NCI-H2196 (cell line): ENCODE measurements at regions not wholly inside any gene's neighbourhood (a gene's known extent, or its start where the extent isn't known, plus 50 kb on each side); places are given as distances from the start of the nearest gene placed in this dataset.

Experiments used
- DNase-seq: peaks from one replicate; lab custom pipeline; 2025; ENCODE audit not compliant: unreplicated experiment; lab: John Stamatoyannopoulos, UW

DNA sequence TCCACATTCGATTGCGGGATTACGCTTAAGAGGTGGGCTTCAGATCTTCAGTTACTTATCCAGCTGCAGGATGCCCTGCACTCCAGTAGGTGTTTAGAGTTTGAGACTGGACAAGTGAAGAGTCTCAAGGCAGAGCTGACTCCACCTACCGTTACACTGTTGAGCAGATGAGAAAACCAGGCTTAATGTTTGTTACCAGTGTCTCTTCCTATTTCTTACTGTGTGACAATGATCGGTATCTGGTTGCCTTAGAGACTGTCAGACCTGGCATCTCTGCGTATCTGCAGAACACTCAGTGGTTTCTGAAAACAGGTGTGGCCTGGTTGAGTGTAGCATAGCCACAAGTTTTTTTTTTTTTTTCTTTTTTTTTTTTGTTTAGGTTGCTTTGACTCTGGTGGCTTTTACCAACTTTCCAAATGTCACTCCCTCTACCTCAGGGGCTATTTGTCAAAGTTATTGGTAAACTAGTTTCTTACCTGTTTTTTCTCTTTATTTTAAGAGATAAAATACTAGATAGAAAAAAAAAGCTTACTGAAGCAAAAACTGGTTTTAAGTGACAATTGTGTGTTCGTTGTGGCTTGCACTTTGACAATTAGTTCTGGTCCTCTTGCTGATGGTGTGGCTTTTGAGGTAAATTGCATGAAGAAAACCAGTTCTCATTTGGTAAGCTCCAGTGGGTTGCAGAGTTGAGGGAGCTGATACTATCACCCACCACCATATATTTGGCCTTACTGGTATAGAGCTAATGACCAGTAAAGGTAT, 284.8 kb downstream of the ETS1 start:
- DNase-seq = peak; percentile 17

DNA sequence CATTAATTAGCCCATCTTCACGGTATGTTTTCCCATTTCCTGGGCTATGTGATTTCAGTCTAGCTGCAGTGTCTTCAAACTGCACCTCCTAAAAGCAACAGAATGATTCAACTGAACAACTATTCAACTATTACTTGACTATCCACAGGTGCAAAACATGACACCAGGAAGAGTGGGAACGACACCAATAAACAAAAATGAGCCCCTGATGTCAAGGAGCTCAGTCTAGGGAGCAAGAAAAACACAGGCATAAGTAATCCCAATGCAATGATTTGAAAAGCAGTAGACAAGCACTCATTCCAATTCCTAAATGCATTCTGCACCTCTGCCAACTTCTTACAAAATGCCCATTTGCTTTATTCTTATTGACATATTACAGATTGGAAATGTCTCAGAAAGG, 285.6 kb downstream of the ETS1 start:
- no peak for DNase-seq

DNA sequence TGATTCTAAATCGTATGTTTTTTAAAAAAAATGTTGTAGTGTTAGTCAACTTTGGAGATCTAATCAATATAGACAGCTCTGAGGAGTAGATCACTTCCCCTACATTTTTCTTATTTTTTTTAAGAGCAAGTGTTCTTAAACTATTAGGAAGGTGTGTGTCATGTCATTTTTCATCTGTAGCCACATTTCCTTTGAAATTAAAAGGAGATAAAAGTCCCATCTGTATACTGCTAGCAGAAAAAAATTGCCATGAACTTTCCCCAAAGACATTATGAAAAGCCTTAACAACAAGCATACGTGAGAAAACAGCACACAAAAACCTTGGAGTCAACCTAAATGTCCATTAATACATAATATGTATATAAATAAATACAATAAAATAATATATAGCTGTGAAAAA, 286.6 kb downstream of the ETS1 start:
- no peak for DNase-seq

DNA sequence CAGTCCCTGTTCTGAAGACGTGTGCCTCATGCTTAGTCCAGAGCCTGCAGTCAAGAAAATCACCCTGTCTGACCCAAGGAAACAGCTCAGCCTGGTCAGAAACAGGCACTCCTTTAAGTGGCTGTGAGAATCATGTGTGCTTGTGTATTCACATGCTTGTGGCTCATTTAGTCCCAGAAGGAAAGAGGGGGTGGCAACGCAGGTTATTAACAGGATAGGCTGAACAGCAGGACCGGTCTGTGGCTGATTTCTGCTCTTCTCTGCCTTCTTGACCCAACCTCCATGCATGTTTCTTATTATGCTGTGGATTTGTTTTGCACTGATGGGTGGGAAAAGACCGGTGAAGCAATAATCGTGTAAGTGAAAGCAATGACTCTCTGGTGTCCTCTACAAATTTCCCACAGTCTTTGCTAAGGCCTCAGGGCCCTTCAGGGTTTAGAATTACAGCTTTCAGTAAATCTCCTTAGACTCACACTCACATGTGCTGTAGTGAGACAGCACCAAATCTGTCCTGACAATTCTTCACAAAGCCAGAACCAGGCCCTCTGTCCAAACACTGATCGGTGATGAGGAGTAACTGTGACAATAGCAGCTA, 288.1 kb downstream of the ETS1 start:
- no peak for DNase-seq

DNA sequence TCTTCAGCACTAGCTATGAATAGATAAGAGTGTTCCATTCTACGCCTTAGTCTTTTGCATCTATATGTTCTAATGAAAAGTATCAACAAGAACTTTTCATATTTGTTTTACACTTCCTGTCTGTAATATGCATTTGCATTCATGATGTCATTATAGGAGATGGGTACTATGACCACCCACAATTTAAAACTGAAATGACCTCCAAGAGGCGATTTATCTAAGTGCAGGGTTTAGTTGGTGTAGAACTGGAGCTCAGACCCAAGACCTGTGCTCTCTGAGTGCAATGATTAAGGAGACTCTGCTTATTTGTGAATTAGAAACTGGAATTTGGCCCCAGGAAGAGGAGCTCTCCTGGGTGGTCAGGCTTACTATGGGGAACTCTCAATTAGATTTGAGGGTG, 289.1 kb downstream of the ETS1 start:
- no peak for DNase-seq

DNA sequence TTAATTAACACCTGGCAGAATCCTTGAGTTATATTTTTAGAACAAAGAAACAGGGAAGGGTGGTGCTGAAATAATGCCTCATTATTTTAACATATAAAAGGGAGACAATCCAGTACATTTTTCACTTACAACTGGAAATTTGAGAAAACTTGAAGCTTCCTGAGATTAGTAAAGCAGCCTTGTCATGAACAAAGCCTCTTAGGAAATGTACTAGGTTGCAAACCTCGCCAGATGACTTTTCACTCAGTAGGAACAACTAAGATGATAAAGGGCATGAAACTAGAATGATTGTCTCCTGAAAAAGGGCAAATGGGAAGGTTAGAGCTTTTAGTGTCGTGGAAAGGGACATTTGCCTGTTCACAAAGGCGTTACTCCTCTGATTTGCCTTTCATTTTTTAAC, 289.6 kb downstream of the ETS1 start:
- no peak for DNase-seq

DNA sequence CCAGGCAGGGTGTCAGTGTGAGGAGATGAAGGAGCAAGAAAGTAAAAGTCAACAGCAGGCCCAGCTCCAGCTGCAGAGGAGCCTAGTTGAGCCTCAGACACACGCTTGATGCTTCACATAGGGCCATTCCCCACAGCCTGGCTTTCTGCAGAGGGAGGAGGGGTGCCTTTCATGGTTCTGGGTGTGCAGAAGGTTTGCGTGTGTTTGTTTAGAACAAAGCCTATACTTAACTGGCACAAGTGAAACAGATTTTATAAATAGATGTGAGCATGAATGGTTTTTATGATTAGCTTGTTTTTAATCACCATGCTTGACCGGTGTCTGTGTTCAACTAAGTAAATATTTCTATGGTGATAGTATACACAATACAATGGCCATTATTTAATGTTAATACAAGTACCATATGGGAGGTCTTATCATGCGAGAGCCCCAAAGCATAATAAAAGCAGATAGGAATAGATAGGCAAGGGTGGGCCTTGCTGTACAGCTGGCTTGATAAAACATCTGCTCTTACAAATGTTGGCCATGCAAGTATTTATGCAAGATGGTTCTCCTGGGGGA, 290.2 kb downstream of the ETS1 start:
- DNase-seq = peak; percentile 40

DNA sequence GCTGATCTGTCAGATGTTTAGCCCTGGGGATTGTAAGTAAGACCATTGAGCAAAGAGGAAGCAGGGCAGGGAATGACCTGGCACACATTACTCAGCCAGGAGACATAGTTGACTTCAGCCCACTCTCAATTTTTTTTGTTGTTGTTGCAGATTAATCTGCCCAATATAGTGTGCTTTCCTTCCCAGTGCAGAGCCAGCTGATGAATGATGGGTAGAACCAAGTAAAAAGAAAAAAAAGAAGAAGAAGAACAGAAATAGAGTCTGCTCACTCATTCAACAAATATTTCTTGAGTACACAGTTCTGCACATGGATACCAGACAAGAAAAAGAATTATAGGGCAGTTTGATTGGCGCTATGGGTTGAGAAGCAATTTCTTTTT, 292.7 kb downstream of the ETS1 start:
- no peak for DNase-seq

DNA sequence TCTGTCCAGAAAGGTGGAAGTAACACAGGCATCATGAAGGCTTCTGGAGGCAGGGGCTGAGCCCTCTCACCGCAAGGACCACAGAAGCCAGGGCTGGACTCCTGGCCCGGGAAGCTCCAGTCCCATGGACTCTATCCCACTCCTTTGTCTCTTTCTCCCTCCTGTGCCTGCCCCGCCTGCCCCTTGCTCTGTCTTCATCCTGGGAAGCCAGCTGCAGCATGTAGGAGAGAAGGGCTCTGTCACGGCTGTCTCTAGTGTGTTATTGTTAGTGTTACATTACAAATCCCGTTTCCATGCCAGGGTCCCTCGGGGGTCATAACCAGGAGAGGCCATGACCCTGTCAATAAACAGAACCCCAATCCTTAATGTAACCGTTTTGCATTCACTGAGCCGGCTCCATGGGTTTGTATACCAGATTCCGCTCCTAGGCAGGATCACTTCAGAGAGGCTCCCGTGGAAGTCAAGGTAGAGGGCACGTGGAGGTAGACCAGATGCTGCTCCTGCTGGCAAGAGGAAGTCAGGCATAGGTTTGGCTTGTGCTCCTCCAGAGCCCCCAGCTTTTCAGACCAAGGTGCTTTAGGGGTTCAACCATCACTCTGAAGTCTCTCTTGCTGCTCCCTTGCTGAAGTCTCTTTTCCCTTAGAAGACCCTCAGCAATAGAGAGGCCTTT, 293.2 kb downstream of the ETS1 start:
- DNase-seq = no peak

DNA sequence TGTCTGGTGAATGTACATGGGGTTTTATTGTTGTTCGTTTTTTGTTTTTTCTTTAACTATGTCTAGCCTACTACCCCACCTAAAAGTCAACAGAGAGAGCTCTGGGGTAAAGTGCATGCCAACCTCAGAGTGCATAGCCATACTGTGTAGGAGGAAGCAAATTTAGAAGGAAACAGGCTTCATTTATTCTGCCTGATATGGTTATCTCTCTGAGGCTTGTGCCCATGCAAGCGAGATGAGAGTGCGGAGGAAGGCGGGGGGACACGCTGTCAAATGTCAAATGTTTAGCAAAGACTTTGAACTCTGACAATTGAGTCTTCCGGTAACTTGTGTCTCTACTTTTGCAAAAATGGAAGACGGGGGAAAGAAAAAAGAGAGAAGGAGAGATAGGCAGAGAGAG, 295.5 kb downstream of the ETS1 start:
- no peak for DNase-seq

DNA sequence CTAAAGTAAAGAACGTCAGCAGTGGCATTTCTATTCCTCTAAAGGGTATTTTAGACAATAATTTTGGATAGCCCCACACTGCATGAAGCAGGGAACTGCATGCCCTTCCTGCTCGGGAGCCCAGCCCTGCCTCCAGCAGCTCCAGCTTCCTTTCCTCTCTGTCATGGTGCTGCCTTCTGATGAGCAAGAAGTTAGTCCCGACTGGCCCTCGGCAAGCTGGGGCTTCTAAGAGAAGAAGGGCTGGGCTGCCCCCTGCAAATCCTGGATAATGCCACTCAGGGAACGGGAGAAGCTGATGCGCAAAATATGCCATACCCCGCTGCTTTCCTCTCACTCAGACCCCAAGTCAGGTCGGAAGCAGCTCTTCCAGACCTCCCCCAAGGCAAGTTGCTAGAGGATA, 296.4 kb downstream of the ETS1 start:
- DNase-seq = no peak

DNA sequence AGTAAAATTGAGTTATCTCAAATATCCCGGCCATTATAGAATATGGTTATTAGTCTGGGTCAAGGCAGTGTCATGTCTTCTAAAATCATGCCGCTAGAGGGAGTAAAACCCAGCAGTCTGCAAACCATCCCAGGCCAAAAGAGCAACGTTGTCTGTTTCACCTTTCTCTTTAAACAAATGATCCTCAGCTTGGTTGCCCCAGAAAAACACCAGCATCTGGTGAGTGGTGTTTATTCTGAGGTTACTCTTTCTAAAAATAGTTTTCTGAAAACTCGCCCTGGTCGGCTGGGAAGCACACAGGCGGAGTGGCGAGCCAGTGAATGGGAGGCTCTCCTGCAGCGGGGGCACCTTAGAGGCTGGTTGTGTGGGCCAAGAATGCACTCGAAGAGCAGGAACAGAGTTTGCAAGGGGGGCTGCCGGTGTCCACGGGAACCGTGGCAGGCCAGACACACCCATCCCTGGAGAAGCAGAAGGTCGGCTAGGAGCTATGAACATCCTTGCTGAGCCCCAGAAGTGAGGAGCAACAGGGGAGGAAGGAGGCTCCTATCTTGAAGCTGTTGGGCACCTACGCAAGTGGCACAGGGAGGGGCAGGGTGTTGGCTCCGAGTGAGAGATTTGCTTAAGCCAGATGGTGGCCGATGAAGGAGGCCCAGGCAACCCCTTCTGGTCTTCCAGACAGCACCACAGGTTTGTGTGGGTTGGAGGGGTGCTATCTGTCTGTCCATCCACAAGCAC, 297.1 kb downstream of the ETS1 start:
- DNase-seq = peak; percentile 81

DNA sequence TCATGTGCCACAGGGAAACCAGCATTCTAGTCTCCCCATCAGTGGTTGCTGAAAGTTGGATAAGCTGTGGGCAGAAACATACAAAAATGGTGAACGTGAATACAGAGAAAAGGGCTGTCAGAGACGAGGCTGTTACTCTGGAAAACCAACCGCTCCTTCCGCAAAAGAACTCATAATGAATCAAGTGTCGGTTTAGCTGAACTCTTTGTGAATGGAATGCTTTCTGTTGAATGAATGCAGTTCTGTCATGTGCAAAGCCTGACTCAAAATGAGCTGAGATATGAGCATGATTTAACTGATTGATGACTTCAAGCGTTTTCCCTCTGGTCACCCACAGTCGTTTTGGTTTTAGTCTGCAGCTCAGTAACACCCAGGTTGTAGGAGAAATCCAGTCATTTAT, 298.3 kb downstream of the ETS1 start:
- no peak for DNase-seq

DNA sequence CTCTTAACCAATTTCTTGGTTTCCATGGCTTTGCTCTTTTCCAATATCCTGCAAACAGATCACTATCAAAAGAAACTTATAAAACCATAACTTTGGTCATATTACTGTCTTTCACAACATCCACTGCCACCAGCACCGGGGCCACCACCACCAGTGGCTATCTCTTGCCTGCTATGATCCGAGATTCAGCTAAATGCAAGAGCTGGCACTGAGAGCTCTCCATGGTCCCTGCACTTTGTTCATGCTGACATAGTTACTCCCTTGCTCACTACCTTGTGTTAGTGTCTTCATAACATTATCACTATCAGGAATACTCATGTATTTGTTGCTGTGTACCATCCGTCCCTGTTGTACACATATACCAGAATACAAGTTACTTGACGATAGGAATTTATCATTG, 299.0 kb downstream of the ETS1 start:
- no peak for DNase-seq

DNA sequence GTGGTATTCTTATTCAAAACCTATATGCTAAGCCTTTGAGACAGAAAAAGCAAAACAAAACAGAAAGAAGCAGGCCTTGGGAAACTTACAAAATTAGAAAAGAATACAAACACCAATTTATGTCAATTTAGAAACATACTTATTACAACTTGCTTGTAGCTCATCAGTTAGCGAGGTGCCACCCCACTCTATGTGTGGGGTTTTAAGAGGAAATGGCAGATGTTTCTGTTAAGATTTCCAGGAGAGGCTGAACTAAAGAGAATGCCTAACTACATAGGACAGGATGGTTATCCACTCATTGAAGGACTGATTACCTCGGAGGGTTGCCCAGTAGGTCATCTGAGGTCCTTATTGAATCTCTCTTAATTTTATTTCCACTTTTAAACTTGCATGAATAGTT, 302.0 kb downstream of the ETS1 start:
- no peak for DNase-seq

DNA sequence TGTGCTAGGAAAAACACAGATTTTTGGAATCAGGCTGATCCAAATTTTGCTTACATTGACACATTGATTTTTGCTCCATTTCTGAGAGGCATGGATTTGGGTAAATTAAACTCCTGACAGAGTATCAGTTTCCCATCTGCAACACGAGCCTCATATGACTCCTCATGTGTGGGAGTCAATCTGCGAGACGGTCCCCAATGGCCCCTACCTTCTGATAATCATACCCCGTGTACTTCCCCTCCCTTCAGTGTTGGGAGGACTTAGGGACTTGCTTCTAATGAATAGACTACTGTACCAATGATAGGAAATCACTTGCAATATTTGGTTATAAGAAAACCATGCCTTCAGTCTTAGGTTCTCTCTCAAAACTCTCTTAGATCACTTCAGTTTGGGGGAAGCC, 302.7 kb downstream of the ETS1 start:
- no peak for DNase-seq

DNA sequence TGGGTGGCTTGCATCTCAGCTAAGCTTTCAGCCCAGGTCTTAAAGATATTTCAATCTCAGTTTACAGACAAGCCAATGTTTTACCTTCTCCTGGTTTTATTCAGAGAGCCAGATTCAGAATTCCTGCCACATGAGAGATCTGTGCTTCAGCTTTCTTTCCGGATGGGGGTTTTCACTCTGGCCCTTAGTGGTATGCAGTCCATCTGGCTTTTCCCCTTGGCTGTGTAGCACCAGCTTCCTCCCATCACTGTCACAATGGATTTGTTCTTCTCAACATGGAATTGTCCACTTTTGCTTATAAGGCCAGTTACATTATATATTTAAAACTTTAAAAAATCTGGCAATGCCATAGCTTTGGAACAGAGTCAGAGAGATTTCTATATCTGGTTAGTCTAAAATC, 303.9 kb downstream of the ETS1 start:
- DNase-seq = no peak

DNA sequence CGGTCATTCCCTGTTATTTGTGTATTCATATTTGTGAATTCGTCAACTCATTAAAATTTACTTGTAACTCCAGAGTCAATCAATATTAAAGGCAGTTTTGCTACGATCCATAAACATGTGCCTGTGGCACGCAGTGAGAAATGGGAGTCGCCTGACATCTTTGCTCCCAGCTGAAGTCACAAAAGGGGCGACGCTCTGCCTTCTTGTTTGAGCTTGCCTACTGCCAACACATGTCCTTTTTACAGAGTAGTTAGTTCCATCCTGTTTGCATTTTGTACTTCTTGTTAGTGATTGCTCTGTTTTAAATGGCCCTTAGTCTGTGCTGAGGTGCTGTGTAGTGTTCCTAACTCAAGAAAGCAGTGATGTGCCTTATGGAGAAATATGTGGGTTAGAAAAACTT, 305.3 kb downstream of the ETS1 start:
- DNase-seq = no peak

DNA sequence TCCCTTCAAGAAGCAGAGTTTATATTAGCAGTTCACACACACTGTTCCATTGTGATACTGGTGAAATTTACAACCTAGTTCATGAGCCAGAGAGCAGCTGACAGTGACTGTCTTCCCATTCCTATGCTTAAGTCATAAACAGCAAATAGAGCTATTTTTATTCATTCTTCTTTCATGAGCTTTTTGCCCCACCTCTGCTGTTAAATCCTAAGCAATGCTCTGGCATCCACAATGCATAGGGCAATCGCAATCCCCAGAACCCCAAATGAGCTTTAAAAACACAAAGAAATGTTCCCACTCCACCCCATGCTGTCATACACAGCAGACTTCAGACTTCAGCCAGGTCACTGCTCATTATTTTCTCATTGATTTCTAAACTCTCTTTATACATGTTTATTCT, 307.5 kb downstream of the ETS1 start:
- DNase-seq = no peak

DNA sequence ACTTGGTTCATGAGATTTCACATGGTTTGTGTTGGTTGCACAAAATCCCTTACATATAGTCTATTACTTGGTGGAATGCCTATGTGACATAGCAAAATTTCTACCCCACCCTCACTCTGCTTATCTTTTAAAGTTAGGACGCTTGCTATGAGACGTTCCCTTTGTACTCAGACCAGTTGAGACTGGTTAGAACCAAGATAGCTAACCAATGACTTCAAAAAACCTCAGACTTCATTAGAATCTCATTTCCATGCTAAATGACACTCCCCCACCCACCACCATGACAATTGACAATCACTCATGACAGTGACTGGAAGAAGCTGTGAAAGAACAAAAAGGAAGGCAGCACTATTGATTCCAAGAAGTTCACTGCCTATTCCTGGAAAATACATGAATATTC, 313.6 kb downstream of the ETS1 start:
- DNase-seq = no peak

DNA sequence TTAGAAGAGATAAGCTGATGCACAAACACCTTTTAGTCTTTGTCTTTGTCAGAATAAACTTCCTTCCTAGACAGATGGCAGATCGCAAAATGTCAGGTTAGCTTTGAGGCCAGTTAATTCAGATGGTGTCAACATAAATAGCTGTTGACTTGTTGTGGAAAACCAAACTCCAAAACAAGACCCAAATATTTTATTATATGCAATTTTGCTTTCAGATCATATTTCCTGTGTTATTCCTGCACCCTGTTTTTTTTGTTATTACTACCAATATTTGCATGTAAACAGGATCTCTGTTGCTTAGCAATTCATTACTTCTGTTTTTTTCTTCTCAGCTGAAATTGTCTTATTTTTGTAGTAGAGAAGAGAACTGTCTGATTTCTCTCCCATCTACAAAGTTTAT, 316.0 kb downstream of the ETS1 start:
- no peak for DNase-seq

DNA sequence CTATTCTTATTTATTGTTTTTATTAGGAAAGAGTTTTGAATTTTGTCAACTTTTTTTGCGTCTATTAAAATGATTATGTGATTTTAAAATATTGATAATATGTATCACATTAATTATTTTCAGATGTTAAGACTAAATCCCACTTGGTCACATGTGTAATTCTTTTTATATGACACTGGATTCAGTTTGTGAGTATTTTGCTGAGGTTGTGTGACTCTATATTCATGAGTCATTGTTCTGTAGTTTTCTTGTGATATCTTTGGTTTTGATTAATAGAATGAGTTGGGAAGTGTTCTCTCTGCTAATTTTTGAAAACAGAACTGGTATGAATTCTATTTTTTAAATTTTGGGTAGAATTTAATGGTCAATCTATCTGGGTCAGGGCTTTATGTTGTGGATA, 317.9 kb downstream of the ETS1 start:
- no peak for DNase-seq
